ENCODE measurements at regions not wholly inside any gene's neighbourhood (a gene's known extent, or its start where the extent isn't known, plus 50 kb on each side); places are given as distances from the start of the nearest gene placed in this dataset.
"Not testable (repeated sequence)": the region's sequence is repeated elsewhere in the genome, so short reads cannot be mapped to it uniquely, and the experiment has no call there.

- Histone ChIP-seq H3K36me3 (ENCODE audit: control insufficient read depth in 1 of 2, insufficient read depth in 2 of 2, low read length in 2 of 2) (no peaks in the 10 kb centered on the region), H3K27me3 (ENCODE audit: control insufficient read depth in 1 of 2, insufficient read depth in 2 of 2, low read length in 2 of 2) (no peaks in the 10 kb centered on the region), H3K4me1 (ENCODE audit: control insufficient read depth in 1 of 2, insufficient read depth in 2 of 2, low read length in 2 of 2) (no peaks in the 10 kb centered on the region), H3K9ac (ENCODE audit: low read depth in 1 of 2, low read length in 2 of 2) (no peak overlapping the region), H3K4me3 (ENCODE audit: low read depth in 1 of 2, low read length in 2 of 2) (no peak overlapping the region), H3K9me3 (ENCODE audit: control insufficient read depth in 1 of 2, low read length in 2 of 2) (no peaks in the 10 kb centered on the region), H3K27ac (ENCODE audit: low read depth, low read length) (no peak overlapping the region)
Observed at GRCh38 chr2:176577054-176577453, 307.8 kb downstream of the MTX2 start.

DNA sequence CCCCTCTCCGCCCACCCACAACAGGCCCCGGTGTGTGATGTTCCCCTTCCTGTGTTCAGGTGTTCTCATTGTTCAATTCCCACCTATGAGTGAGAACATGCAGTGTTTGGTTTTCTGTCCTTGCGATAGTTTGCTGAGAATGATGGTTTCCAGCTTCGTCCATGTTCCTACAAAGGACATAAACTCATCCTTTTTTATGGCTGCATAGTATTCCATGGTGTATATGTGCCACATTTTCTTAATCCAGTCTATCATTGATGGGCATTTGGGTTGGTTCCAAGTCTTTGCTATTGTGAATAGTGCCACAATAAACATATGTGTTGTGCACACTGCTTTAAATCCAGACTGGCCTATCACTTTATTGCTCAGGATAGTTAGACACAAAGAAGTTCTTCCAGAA lies 309.1 kb downstream of the MTX2 start:
- H3K9ac ChIP-seq (ENCODE audit: low read depth in 1 of 2, low read length in 2 of 2); H3K27ac ChIP-seq (ENCODE audit: low read depth, low read length); H3K9me3 ChIP-seq (ENCODE audit: control insufficient read depth in 1 of 2, low read length in 2 of 2); H3K4me1 ChIP-seq (ENCODE audit: control insufficient read depth in 1 of 2, insufficient read depth in 2 of 2, low read length in 2 of 2); H3K27me3 ChIP-seq (ENCODE audit: control insufficient read depth in 1 of 2, insufficient read depth in 2 of 2, low read length in 2 of 2); H3K36me3 ChIP-seq (ENCODE audit: control insufficient read depth in 1 of 2, insufficient read depth in 2 of 2, low read length in 2 of 2); H3K4me3 ChIP-seq (ENCODE audit: low read depth in 1 of 2, low read length in 2 of 2): not testable (repeated sequence)

- no peak overlapping the region for H3K9ac ChIP-seq (ENCODE audit: low read depth in 1 of 2, low read length in 2 of 2)
- H3K27ac ChIP-seq (ENCODE audit: low read depth, low read length) = no peak overlapping the region
- no peaks in the 10 kb centered on the region for H3K9me3 ChIP-seq (ENCODE audit: control insufficient read depth in 1 of 2, low read length in 2 of 2)
- H3K27me3 ChIP-seq (ENCODE audit: control insufficient read depth in 1 of 2, insufficient read depth in 2 of 2, low read length in 2 of 2) = peaks cover 7 to 14% of the 10 kb centered on the region in 2 donors
- no peak overlapping the region for H3K4me3 ChIP-seq (ENCODE audit: low read depth in 1 of 2, low read length in 2 of 2)
- H3K36me3 ChIP-seq (ENCODE audit: control insufficient read depth in 1 of 2, insufficient read depth in 2 of 2, low read length in 2 of 2) = no peaks in the 10 kb centered on the region
- H3K4me1 ChIP-seq (ENCODE audit: control insufficient read depth in 1 of 2, insufficient read depth in 2 of 2, low read length in 2 of 2) = no peaks in the 10 kb centered on the region
Observed at GRCh38 chr2:176579608-176580007, 310.4 kb downstream of the MTX2 start.

DNA sequence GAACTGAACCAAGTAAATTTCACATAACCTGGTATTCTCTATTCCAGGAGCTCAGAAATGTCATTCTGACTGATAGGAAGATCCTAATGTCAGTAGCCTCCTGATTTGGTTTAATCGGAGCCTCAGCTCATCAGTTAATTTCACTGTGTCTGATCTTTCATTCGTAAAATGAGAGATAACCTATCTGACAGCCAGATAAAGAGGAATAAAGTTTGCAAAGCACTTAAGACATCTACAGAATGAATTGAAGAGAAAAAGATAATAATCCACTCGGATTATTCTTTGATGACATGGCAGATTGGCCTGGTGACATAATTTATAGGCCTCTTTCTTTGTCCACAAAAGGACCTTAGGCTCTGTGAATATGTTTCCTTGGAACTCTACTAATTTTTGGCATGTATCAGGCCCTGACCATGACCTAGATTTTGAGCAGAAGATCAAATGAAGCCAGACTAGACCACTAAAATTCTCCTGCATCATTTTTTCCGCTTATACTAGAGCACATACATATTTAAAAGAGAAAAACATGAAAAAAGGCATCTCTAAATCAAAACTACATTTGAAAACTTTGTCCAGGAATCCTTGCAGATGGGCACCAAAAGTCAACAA lies 312.4 kb downstream of the MTX2 start:
- no peaks in the 10 kb centered on the region for H3K9me3 ChIP-seq (ENCODE audit: control insufficient read depth in 1 of 2, low read length in 2 of 2)
- H3K4me1 ChIP-seq (ENCODE audit: control insufficient read depth in 1 of 2, insufficient read depth in 2 of 2, low read length in 2 of 2) = no peaks in the 10 kb centered on the region
- H3K36me3 ChIP-seq (ENCODE audit: control insufficient read depth in 1 of 2, insufficient read depth in 2 of 2, low read length in 2 of 2) = no peaks in the 10 kb centered on the region
- H3K27me3 ChIP-seq (ENCODE audit: control insufficient read depth in 1 of 2, insufficient read depth in 2 of 2, low read length in 2 of 2) = peaks cover 7 to 19% of the 10 kb centered on the region in 2 donors
- no peak overlapping the region for H3K9ac ChIP-seq (ENCODE audit: low read depth in 1 of 2, low read length in 2 of 2)
- no peak overlapping the region for H3K4me3 ChIP-seq (ENCODE audit: low read depth in 1 of 2, low read length in 2 of 2)
- H3K27ac ChIP-seq (ENCODE audit: low read depth, low read length) = no peak overlapping the region

DNA sequence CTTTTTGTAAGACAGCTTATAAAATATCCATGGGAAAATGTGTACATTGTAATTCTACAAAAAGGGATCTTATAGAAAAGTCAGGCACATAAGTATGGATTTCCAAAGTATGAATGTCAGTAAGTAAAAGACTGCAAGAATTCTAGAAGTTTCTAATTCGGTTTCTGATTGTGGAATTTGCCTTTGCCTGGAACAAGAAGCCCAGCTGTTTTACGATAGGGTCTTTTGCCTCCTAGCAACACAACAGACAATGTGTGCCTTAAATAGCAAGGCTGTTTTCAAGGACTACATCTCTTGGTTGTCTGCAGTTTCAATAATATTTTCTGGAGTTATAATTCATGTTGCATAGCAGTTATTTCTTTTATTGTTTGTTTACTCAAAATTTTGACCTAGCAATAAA lies 312.9 kb downstream of the MTX2 start:
- no peaks in the 10 kb centered on the region for H3K9me3 ChIP-seq (ENCODE audit: control insufficient read depth in 1 of 2, low read length in 2 of 2)
- peaks cover 8 to 19% of the 10 kb centered on the region in 2 donors for H3K27me3 ChIP-seq (ENCODE audit: control insufficient read depth in 1 of 2, insufficient read depth in 2 of 2, low read length in 2 of 2)
- H3K4me3 ChIP-seq (ENCODE audit: low read depth in 1 of 2, low read length in 2 of 2) = no peak overlapping the region
- H3K9ac ChIP-seq (ENCODE audit: low read depth in 1 of 2, low read length in 2 of 2) = no peak overlapping the region
- no peaks in the 10 kb centered on the region for H3K36me3 ChIP-seq (ENCODE audit: control insufficient read depth in 1 of 2, insufficient read depth in 2 of 2, low read length in 2 of 2)
- H3K27ac ChIP-seq (ENCODE audit: low read depth, low read length) = no peak overlapping the region
- H3K4me1 ChIP-seq (ENCODE audit: control insufficient read depth in 1 of 2, insufficient read depth in 2 of 2, low read length in 2 of 2) = no peaks in the 10 kb centered on the region

- H3K9me3 ChIP-seq (ENCODE audit: control insufficient read depth in 1 of 2, low read length in 2 of 2) = no peaks in the 10 kb centered on the region
- H3K4me3 ChIP-seq (ENCODE audit: low read depth in 1 of 2, low read length in 2 of 2) = no peak overlapping the region
- H3K27ac ChIP-seq (ENCODE audit: low read depth, low read length) = no peak overlapping the region
- peaks cover 9 to 19% of the 10 kb centered on the region in 2 donors for H3K27me3 ChIP-seq (ENCODE audit: control insufficient read depth in 1 of 2, insufficient read depth in 2 of 2, low read length in 2 of 2)
- H3K36me3 ChIP-seq (ENCODE audit: control insufficient read depth in 1 of 2, insufficient read depth in 2 of 2, low read length in 2 of 2) = no peaks in the 10 kb centered on the region
- no peaks in the 10 kb centered on the region for H3K4me1 ChIP-seq (ENCODE audit: control insufficient read depth in 1 of 2, insufficient read depth in 2 of 2, low read length in 2 of 2)
- no peak overlapping the region for H3K9ac ChIP-seq (ENCODE audit: low read depth in 1 of 2, low read length in 2 of 2)
Observed at GRCh38 chr2:176582990-176583481, 313.8 kb downstream of the MTX2 start.

DNA sequence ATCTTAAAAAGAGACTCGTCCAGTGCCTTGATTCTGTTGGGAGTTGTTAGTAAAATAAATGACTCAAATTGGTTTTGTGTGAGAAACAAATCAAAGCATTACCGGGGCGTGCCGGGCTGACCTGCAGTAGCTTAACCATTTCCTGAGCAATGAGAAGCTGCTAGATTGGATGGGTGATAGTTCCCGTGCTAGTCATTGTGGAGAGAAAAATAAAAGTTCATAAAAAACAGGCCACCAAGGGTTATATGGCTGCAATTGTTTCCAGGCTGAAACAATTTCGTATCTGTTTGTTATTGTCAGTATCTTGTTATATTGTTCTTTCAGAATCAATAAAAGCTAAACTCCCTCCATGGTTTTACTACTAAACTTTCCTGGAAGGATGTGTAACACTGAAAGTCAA lies 314.4 kb downstream of the MTX2 start:
- Histone ChIP-seq H3K9ac (ENCODE audit: low read depth in 1 of 2, low read length in 2 of 2) (no peak overlapping the region), H3K36me3 (ENCODE audit: control insufficient read depth in 1 of 2, insufficient read depth in 2 of 2, low read length in 2 of 2) (no peaks in the 10 kb centered on the region), H3K27ac (ENCODE audit: low read depth, low read length) (no peak overlapping the region)

GRCh38 chr2:176584333-176584732 lies 315.1 kb downstream of the MTX2 start:
- Histone ChIP-seq H3K27ac (ENCODE audit: low read depth, low read length) (no peak overlapping the region), H3K9me3 (ENCODE audit: control insufficient read depth in 1 of 2, low read length in 2 of 2) (no peaks in the 10 kb centered on the region), H3K4me1 (ENCODE audit: control insufficient read depth in 1 of 2, insufficient read depth in 2 of 2, low read length in 2 of 2) (no peaks in the 10 kb centered on the region), H3K4me3 (ENCODE audit: low read depth in 1 of 2, low read length in 2 of 2) (no peak overlapping the region), H3K36me3 (ENCODE audit: control insufficient read depth in 1 of 2, insufficient read depth in 2 of 2, low read length in 2 of 2) (no peaks in the 10 kb centered on the region), H3K27me3 (ENCODE audit: control insufficient read depth in 1 of 2, insufficient read depth in 2 of 2, low read length in 2 of 2) (peaks cover 14 to 25% of the 10 kb centered on the region in 2 donors), H3K9ac (ENCODE audit: low read depth in 1 of 2, low read length in 2 of 2) (no peak overlapping the region)

More for the DNA sequence above, 314.4 kb downstream of the MTX2 start:
- Histone ChIP-seq H3K4me1 (ENCODE audit: control insufficient read depth in 1 of 2, insufficient read depth in 2 of 2, low read length in 2 of 2) (no peaks in the 10 kb centered on the region), H3K9me3 (ENCODE audit: control insufficient read depth in 1 of 2, low read length in 2 of 2) (no peaks in the 10 kb centered on the region), H3K27me3 (ENCODE audit: control insufficient read depth in 1 of 2, insufficient read depth in 2 of 2, low read length in 2 of 2) (peaks cover 9 to 19% of the 10 kb centered on the region in 2 donors), H3K4me3 (ENCODE audit: low read depth in 1 of 2, low read length in 2 of 2) (no peak overlapping the region)

GRCh38 chr2:176585291-176585690 lies 316.0 kb downstream of the MTX2 start:
- H3K9ac ChIP-seq (ENCODE audit: low read depth in 1 of 2, low read length in 2 of 2) = no peak overlapping the region
- no peaks in the 10 kb centered on the region for H3K4me1 ChIP-seq (ENCODE audit: control insufficient read depth in 1 of 2, insufficient read depth in 2 of 2, low read length in 2 of 2)
- H3K27me3 ChIP-seq (ENCODE audit: control insufficient read depth in 1 of 2, insufficient read depth in 2 of 2, low read length in 2 of 2) = peaks cover 14 to 33% of the 10 kb centered on the region in 2 donors
- no peaks in the 10 kb centered on the region for H3K9me3 ChIP-seq (ENCODE audit: control insufficient read depth in 1 of 2, low read length in 2 of 2)
- H3K4me3 ChIP-seq (ENCODE audit: low read depth in 1 of 2, low read length in 2 of 2) = no peak overlapping the region
- no peak overlapping the region for H3K27ac ChIP-seq (ENCODE audit: low read depth, low read length)
- no peaks in the 10 kb centered on the region for H3K36me3 ChIP-seq (ENCODE audit: control insufficient read depth in 1 of 2, insufficient read depth in 2 of 2, low read length in 2 of 2)

DNA sequence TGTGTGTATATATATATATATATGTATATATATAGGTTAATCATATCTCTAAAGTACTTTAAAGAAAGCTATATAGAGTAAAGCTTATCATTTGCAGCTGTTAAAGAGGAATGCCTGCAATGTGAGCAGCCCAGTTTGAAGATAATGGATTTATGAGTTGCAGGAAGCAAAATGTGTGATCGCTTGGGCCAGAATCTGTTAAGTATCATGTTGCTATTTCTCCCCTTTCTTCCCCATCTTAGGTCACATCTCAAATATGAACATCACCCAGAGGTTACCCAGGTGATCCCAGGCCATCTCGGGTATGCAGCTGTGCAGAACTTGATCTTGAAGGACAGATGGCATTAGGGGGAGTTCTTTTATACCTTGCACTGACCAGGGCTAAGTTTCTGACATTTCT lies 316.5 kb downstream of the MTX2 start:
- H3K4me1 ChIP-seq (ENCODE audit: control insufficient read depth in 1 of 2, insufficient read depth in 2 of 2, low read length in 2 of 2) = no peaks in the 10 kb centered on the region
- H3K27me3 ChIP-seq (ENCODE audit: control insufficient read depth in 1 of 2, insufficient read depth in 2 of 2, low read length in 2 of 2) = peaks cover 14 to 33% of the 10 kb centered on the region in 2 donors
- no peaks in the 10 kb centered on the region for H3K9me3 ChIP-seq (ENCODE audit: control insufficient read depth in 1 of 2, low read length in 2 of 2)
- H3K27ac ChIP-seq (ENCODE audit: low read depth, low read length) = no peak overlapping the region
- no peaks in the 10 kb centered on the region for H3K36me3 ChIP-seq (ENCODE audit: control insufficient read depth in 1 of 2, insufficient read depth in 2 of 2, low read length in 2 of 2)
- H3K9ac ChIP-seq (ENCODE audit: low read depth in 1 of 2, low read length in 2 of 2) = no peak overlapping the region
- no peak overlapping the region for H3K4me3 ChIP-seq (ENCODE audit: low read depth in 1 of 2, low read length in 2 of 2)

All from duodenal mucosa (tissue), 2 donors.